Astrocyte (in vitro differentiated cells and primary cell): ENCODE measurements at regions not wholly inside any gene's neighbourhood (a gene's known extent, or its start where the extent isn't known, plus 50 kb on each side); places are given as distances from the start of the nearest gene placed in this dataset.

Experiments used
- CTCF ChIP-seq: IDR thresholded peaks from 2 replicates; pipeline ENCODE4 v1.5.1; 2011; ENCODE audit warnings: low read depth, mild to moderate bottlenecking, inconsistent platforms, low read length, moderate library complexity; ENCODE audit not compliant: insufficient read depth
- EZH2 ChIP-seq: IDR thresholded peaks from 2 replicates; pipeline ENCODE4 v1.6.1; 2012; ENCODE audit warnings: mild to moderate bottlenecking, low read length, inconsistent platforms; ENCODE audit not compliant: insufficient read depth

- TF ChIP-seq CTCF (no peak), EZH2 (no peak)
Observed at GRCh38 chr4:18691431-18692200, 670.1 kb upstream of the LCORL start.
